H9 (cell line): ENCODE measurements at regions not wholly inside any gene's neighbourhood (a gene's known extent, or its start where the extent isn't known, plus 50 kb on each side); places are given as distances from the start of the nearest gene placed in this dataset.

Experiments used
- DNase-seq: peaks from one replicate; pipeline ENCODE4 v3.0.0-alpha.2; 2017
- H2AFZ ChIP-seq: one replicate; pipeline ENCODE4 v1.6.1; 2013; ENCODE audit warnings: mild to moderate bottlenecking, low read length, control low read depth, moderate library complexity
- H2AK5ac ChIP-seq: 2 replicates; pipeline ENCODE4 v1.6.1; 2013; ENCODE audit warnings: low read length, control low read depth, mixed read lengths; ENCODE audit not compliant: insufficient read length
- H2BK120ac ChIP-seq: one replicate; pipeline ENCODE4 v1.6.1; 2013; ENCODE audit warnings: low read depth, mild to moderate bottlenecking, low read length, control low read depth, inconsistent platforms; ENCODE audit not compliant: poor library complexity, severe bottlenecking
- H2BK12ac ChIP-seq: 2 replicates; pipeline ENCODE4 v1.6.1; 2013; ENCODE audit warnings: low read length, control low read depth, mixed read lengths, low read depth; ENCODE audit not compliant: insufficient read length
- H2BK15ac ChIP-seq: 2 replicates; pipeline ENCODE4 v1.6.1; 2013; ENCODE audit warnings: low read depth, low read length, control low read depth
- H2BK20ac ChIP-seq: one replicate; pipeline ENCODE4 v1.6.1; 2013; ENCODE audit warnings: low read depth, mild to moderate bottlenecking, low read length, control low read depth, inconsistent platforms; ENCODE audit not compliant: poor library complexity, severe bottlenecking
- H2BK5ac ChIP-seq: 2 replicates; pipeline ENCODE4 v1.6.1; 2013; ENCODE audit warnings: low read length, control low read depth, mixed read lengths; ENCODE audit not compliant: insufficient read length
- H3K14ac ChIP-seq: 2 replicates; pipeline ENCODE4 v1.6.1; 2013; ENCODE audit warnings: low read length, control low read depth; ENCODE audit not compliant: insufficient read depth
- H3K18ac ChIP-seq: 2 replicates; pipeline ENCODE4 v1.6.1; 2013; ENCODE audit warnings: low read depth, mild to moderate bottlenecking, mixed read lengths, low read length, control low read depth; ENCODE audit not compliant: insufficient read length
- H3K23ac ChIP-seq: 2 replicates; pipeline ENCODE4 v1.6.1; 2013; ENCODE audit warnings: low read length, control low read depth, mixed read lengths, low read depth; ENCODE audit not compliant: insufficient read length
- H3K23me2 ChIP-seq: 2 replicates; pipeline ENCODE4 v1.6.1; 2013; ENCODE audit warnings: low read depth, mild to moderate bottlenecking, mixed read lengths, low read length, control low read depth; ENCODE audit not compliant: insufficient read length, poor library complexity, severe bottlenecking
- H3K27ac ChIP-seq: 2 replicates; pipeline ENCODE4 v1.5.1; 2013; ENCODE audit warnings: low read length, control low read depth, mixed read lengths, low read depth; ENCODE audit not compliant: insufficient read length
- H3K27me3 ChIP-seq: 2 replicates; pipeline ENCODE4 v1.6.1; 2013; ENCODE audit warnings: low read length, control low read depth, inconsistent platforms; ENCODE audit not compliant: insufficient read depth
- H3K4ac ChIP-seq: 2 replicates; pipeline ENCODE4 v1.6.1; 2013; ENCODE audit warnings: low read depth, mild to moderate bottlenecking, control low read depth, inconsistent platforms, low read length, moderate library complexity
- H3K4me1 ChIP-seq: 2 replicates; pipeline ENCODE4 v1.6.1; 2013; ENCODE audit warnings: low read length, control low read depth, inconsistent platforms; ENCODE audit not compliant: insufficient read depth
- H3K4me2 ChIP-seq: 2 replicates; pipeline ENCODE4 v1.6.1; 2013; ENCODE audit warnings: low read length, control low read depth, mixed read lengths; ENCODE audit not compliant: insufficient read length, insufficient read depth
- H3K56ac ChIP-seq: 2 replicates; pipeline ENCODE4 v1.6.1; 2013; ENCODE audit warnings: low read depth, mild to moderate bottlenecking, mixed read lengths, low read length, control low read depth; ENCODE audit not compliant: insufficient read length
- H3K79me1 ChIP-seq: 2 replicates; pipeline ENCODE4 v1.6.1; 2013; ENCODE audit warnings: low read depth, mild to moderate bottlenecking, moderate library complexity, low read length, control low read depth, inconsistent platforms; ENCODE audit not compliant: insufficient read depth, poor library complexity, severe bottlenecking
- H3K79me2 ChIP-seq: 2 replicates; pipeline ENCODE4 v1.6.1; 2013; ENCODE audit warnings: low read length, control low read depth, inconsistent platforms; ENCODE audit not compliant: insufficient read depth
- H3K9ac ChIP-seq: 2 replicates; pipeline ENCODE4 v1.6.1; 2013; ENCODE audit warnings: low read length, control low read depth, mixed read lengths; ENCODE audit not compliant: insufficient read length; ENCODE audit errors: extremely low read depth
- H3K9me3 ChIP-seq: one replicate; pipeline ENCODE4 v1.6.1; 2013; ENCODE audit warnings: low read depth, low read length, inconsistent platforms; ENCODE audit not compliant: control insufficient read depth
- H3T11ph ChIP-seq: one replicate; pipeline ENCODE4 v1.6.1; 2013; ENCODE audit warnings: mild to moderate bottlenecking, low read length, control low read depth, inconsistent platforms
- H4K20me1 ChIP-seq: one replicate; pipeline ENCODE4 v1.6.1; 2013; ENCODE audit not compliant: control insufficient read depth, insufficient read length, insufficient read depth
- H4K5ac ChIP-seq: 2 replicates; pipeline ENCODE4 v1.6.1; 2013; ENCODE audit warnings: low read depth, mild to moderate bottlenecking, mixed read lengths, low read length, control low read depth; ENCODE audit not compliant: insufficient read length
- H4K8ac ChIP-seq: replicated peaks from 2 replicates; pipeline ENCODE4 v1.6.1; 2013; ENCODE audit warnings: low read length, control low read depth, mixed read lengths, low read depth; ENCODE audit not compliant: insufficient read length
- H4K91ac ChIP-seq: 2 replicates; pipeline ENCODE4 v1.6.1; 2013; ENCODE audit warnings: low read depth, mild to moderate bottlenecking, moderate library complexity, mixed read lengths, low read length, control low read depth; ENCODE audit not compliant: insufficient read length
- H3K27ac Mint-ChIP-seq, 3 experiments: 2 replicates in 2 of 3; 3 replicates in 1 of 3; pipeline ENCODE4 v1.8.0; 2020 to 2021; ENCODE audit warnings: mixed read lengths in 3 of 3, mild to moderate bottlenecking in 1 of 3, moderate library complexity in 1 of 3
- H3K27me3 Mint-ChIP-seq: 2 replicates; pipeline ENCODE4 v1.8.0; 2021; ENCODE audit warnings: low read depth, mild to moderate bottlenecking, moderate library complexity, mixed read lengths
- H3K36me3 Mint-ChIP-seq, 3 experiments: 2 replicates in 2 of 3; 3 replicates in 1 of 3; pipeline ENCODE4 v1.8.0; 2020 to 2021; ENCODE audit warnings: low read depth in 3 of 3, mixed read lengths in 3 of 3; ENCODE audit not compliant: insufficient read depth in 1 of 3
- H3K4me1 Mint-ChIP-seq, 2 experiments: 2 replicates each; pipeline ENCODE4 v1.8.0; 2020; ENCODE audit warnings: mixed read lengths in 2 of 2
- H3K4me3 Mint-ChIP-seq, 2 experiments: 2 replicates in 1 of 2; 3 replicates in 1 of 2; pipeline ENCODE4 v1.8.0; 2020 to 2021; ENCODE audit warnings: mild to moderate bottlenecking in 2 of 2, mixed read lengths in 2 of 2, moderate library complexity in 1 of 2
- H3K9me3 Mint-ChIP-seq, 2 experiments: 2 replicates in 1 of 2; 3 replicates in 1 of 2; pipeline ENCODE4 v1.8.0; 2020; ENCODE audit warnings: mild to moderate bottlenecking in 2 of 2, mixed read lengths in 2 of 2, moderate library complexity in 1 of 2
- WGBS: extraction: QIAGEN DNeasy Blood & Tissue Kit; methylation state at CpG from one replicate; pipeline ENCODE4 v1.1.7; 2013; ENCODE audit warnings: missing lambda C conversion rate, low lambda C conversion rate, mixed read lengths; ENCODE audit not compliant: insufficient read length; ENCODE audit errors: extremely low coverage; 5-methylcytosine and 5-hydroxymethylcytosine counted together
- TF ChIP-seq, protein P1 (sequence below): fragments of 200-600 bp; sonication (generic); conservative IDR thresholded peaks from 3 replicates; pipeline ENCODE4 v1.8.0; 2021; ENCODE audit warnings: antibody characterized with exemption, mild to moderate bottlenecking

GRCh38 chr9:104984121-104984520 is 56.2 kb upstream of the ABCA1 start:
- H3K79me2 ChIP-seq = no peaks in the 10 kb centered on the region
- 100% methylated on average over 1 of the region's 5 CpGs for WGBS
- 0 out of 7 replicates have a peak, but pooled peaks cover 0 to 1% (median 0%) of the 10 kb centered on the region in 3 experiments for H3K36me3 Mint-ChIP-seq

More at GRCh38 chr9:104984121-104984520, 56.2 kb upstream of the ABCA1 start:
- no peak overlapping the region for H3K4me2 ChIP-seq
- Mint-ChIP-seq H3K27ac (no peak overlapping the region), H3K4me3 (no peak overlapping the region), H3K4me1 (peaks cover 6 to 21% of the 10 kb centered on the region in 2 experiments), H3K9me3 (peaks cover 4 to 7% of the 10 kb centered on the region in 2 experiments; a peak in 2 of 5 replicates), H3K27me3 (peaks cover 11% of the 10 kb centered on the region)
- H4K5ac ChIP-seq = no peak overlapping the region
- H3K27me3 ChIP-seq = no peaks in the 10 kb centered on the region
- H3K4me1 ChIP-seq = no peaks in the 10 kb centered on the region
- H4K20me1 ChIP-seq = no peaks in the 10 kb centered on the region
- no peak overlapping the region for H3K23ac ChIP-seq
- no peak overlapping the region for H3K9ac ChIP-seq
- H3K4ac ChIP-seq = no peak overlapping the region
- no peaks in the 10 kb centered on the region for H3K9me3 ChIP-seq
- no peaks in the 10 kb centered on the region for H3K79me1 ChIP-seq
- H3K56ac ChIP-seq = no peak overlapping the region
- DNase-seq = no peak
- H2BK15ac ChIP-seq = no peak overlapping the region
- no peak overlapping the region for H2BK20ac ChIP-seq
- H3K23me2 ChIP-seq = no peaks in the 10 kb centered on the region
- H3T11ph ChIP-seq = no peak overlapping the region
- no peak overlapping the region for H4K8ac ChIP-seq
- H2BK5ac ChIP-seq = no peak overlapping the region
- H3K27ac ChIP-seq = no peak overlapping the region
- no peak overlapping the region for H2BK12ac ChIP-seq
- no peak overlapping the region for H4K91ac ChIP-seq
- no peak overlapping the region for H2BK120ac ChIP-seq
- H2AFZ ChIP-seq = no peak overlapping the region
- H3K18ac ChIP-seq = no peak overlapping the region
- no peak overlapping the region for H3K14ac ChIP-seq
- TF ChIP-seq, protein P1, sequence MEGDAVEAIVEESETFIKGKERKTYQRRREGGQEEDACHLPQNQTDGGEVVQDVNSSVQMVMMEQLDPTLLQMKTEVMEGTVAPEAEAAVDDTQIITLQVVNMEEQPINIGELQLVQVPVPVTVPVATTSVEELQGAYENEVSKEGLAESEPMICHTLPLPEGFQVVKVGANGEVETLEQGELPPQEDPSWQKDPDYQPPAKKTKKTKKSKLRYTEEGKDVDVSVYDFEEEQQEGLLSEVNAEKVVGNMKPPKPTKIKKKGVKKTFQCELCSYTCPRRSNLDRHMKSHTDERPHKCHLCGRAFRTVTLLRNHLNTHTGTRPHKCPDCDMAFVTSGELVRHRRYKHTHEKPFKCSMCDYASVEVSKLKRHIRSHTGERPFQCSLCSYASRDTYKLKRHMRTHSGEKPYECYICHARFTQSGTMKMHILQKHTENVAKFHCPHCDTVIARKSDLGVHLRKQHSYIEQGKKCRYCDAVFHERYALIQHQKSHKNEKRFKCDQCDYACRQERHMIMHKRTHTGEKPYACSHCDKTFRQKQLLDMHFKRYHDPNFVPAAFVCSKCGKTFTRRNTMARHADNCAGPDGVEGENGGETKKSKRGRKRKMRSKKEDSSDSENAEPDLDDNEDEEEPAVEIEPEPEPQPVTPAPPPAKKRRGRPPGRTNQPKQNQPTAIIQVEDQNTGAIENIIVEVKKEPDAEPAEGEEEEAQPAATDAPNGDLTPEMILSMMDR = no peak
- no peak overlapping the region for H2AK5ac ChIP-seq
